Pons (tissue), 1 donor: ENCODE measurements at regions not wholly inside any gene's neighbourhood (a gene's known extent, or its start where the extent isn't known, plus 50 kb on each side); places are given as distances from the start of the nearest gene placed in this dataset.
"Not testable (repeated sequence)": the region's sequence is repeated elsewhere in the genome, so short reads cannot be mapped to it uniquely, and the experiment has no call there.

ENCODE experiments used
- DNase-seq: peaks from one replicate; pipeline ENCODE4 v3.0.0-alpha.2; 2016; ENCODE audit warnings: low spot score

GRCh38 chr19:57033576-57033975 lies 86.2 kb upstream of the USP29 start:
- DNase-seq: no peak

- no peak for DNase-seq
These were observed 85.2 kb upstream of the USP29 start for GRCh38 chr19:57034544-57034943.

- DNase-seq: not testable (repeated sequence)
These were observed 84.0 kb upstream of the USP29 start for GRCh38 chr19:57035740-57036139.

GRCh38 chr19:57037556-57037955 lies 82.2 kb upstream of the USP29 start:
- no peak for DNase-seq

GRCh38 chr19:57047743-57048142 lies 72.0 kb upstream of the USP29 start:
- DNase-seq: no peak

- DNase-seq: no peak
These were observed 68.9 kb upstream of the USP29 start for GRCh38 chr19:57050863-57051262.

GRCh38 chr19:57052081-57052480 lies 67.7 kb upstream of the USP29 start:
- DNase-seq: peak; percentile 7

- DNase-seq: no peak
These were observed 66.4 kb upstream of the USP29 start for GRCh38 chr19:57053401-57053800.

GRCh38 chr19:57055956-57056355 lies 63.8 kb upstream of the USP29 start:
- DNase-seq: no peak

- DNase-seq: no peak
These were observed 62.6 kb upstream of the USP29 start for GRCh38 chr19:57057036-57057686.

GRCh38 chr19:57058871-57059270 lies 60.9 kb upstream of the USP29 start:
- DNase-seq: no peak

GRCh38 chr19:57063070-57063469 lies 56.7 kb upstream of the USP29 start:
- DNase-seq: no peak

- no peak for DNase-seq
These were observed 52.3 kb upstream of the USP29 start for GRCh38 chr19:57067440-57067839.

GRCh38 chr19:57068311-57068710 lies 51.5 kb upstream of the USP29 start:
- DNase-seq: no peak

GRCh38 chr19:57068921-57069697 lies 50.7 kb upstream of the USP29 start:
- DNase-seq: no peak
